ENCODE measurements at regions not wholly inside any gene's neighbourhood (a gene's known extent, or its start where the extent isn't known, plus 50 kb on each side); places are given as distances from the start of the nearest gene placed in this dataset.
"Not testable (repeated sequence)": the region's sequence is repeated elsewhere in the genome, so short reads cannot be mapped to it uniquely, and the experiment has no call there.

- H3K4me1 Mint-ChIP-seq; CTCF ChIA-PET; H3K27me3 Mint-ChIP-seq; DNase-seq; H3K27ac Mint-ChIP-seq; H3K27ac ChIP-seq (ENCODE audit: low read depth, low read length); H3K27me3 ChIP-seq (ENCODE audit: control insufficient read depth in 2 of 2, insufficient read depth in 2 of 2, low read length in 2 of 2); H3K9me3 ChIP-seq (ENCODE audit: control insufficient read depth in 2 of 3, low read length in 3 of 3); H3K4me3 Mint-ChIP-seq; H3K4me1 ChIP-seq (ENCODE audit: control insufficient read depth in 2 of 2, insufficient read depth in 2 of 2, low read length in 2 of 2); H3K4me3 ChIP-seq (ENCODE audit: low read length); ATAC-seq; H3K36me3 Mint-ChIP-seq; POLR2A ChIA-PET; intact Hi-C loops (cut with micrococcal nuclease); H3K36me3 ChIP-seq (ENCODE audit: control insufficient read depth in 2 of 3, insufficient read depth in 3 of 3, low read length in 3 of 3): not testable (repeated sequence)
- H3K9me3 Mint-ChIP-seq: peaks cover 0 to 20% (median 12%) of the 10 kb centered on the region in 11 donors
Measured at GRCh38 chr5:164327166-164327565, 821.7 kb downstream of the MAT2B start.

DNA sequence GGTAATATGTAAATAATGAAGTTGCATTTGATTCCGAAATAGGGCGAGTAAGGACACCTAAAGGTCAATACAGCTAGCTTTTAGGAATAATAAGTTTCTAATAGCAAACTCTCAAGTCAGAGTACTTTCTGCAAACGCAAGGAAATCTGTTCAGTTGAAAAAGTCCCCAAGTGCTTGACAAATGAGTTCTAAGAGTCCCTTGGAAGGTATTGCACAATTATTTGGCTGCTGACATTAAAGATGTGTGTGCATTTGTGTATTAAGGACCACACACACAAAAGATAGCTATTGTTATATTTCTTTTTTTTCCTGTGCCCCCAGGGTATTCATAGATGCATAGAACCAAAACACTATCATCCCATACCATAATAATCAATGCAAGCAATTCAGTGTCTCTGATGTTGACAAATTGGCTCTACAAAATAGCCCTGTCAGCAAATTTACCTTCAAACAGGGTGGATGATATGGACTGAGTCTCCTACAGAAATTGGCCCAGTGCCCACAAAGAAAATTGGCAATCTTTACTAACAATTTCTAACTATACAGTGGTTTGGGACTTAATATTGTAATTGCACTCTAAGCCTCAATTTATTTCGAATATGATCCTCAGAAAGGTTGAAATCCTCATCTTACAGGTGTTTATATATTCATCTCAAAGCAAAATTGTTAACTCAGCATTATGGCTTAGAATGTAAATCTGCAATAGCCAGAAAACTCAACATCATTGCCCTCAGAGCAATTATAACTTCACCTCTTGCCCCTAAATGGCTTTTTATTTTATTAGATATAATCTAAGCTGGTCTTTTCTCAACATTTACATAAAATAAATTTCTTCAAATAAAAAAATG is 827.2 kb downstream of the MAT2B start:
- Mint-ChIP-seq H3K27ac (no peak overlapping the region), H3K36me3 (peaks cover 0 to 4% (median 0%) of the 10 kb centered on the region in 5 donors), H3K4me1 (no peaks in the 10 kb centered on the region), H3K27me3 (no peaks in the 10 kb centered on the region), H3K9me3 (peaks cover 0 to 9% (median 5%) of the 10 kb centered on the region in 11 donors), H3K4me3 (no peak overlapping the region)
- no peak for ATAC-seq
- H3K27me3 ChIP-seq (ENCODE audit: control insufficient read depth in 2 of 2, insufficient read depth in 2 of 2, low read length in 2 of 2): no peaks in the 10 kb centered on the region
- ChIA-PET POLR2A (no interaction called here), CTCF (no interaction called here)
- no peak for DNase-seq
- H3K36me3 ChIP-seq (ENCODE audit: control insufficient read depth in 2 of 3, insufficient read depth in 3 of 3, low read length in 3 of 3): no peaks in the 10 kb centered on the region
- no peaks in the 10 kb centered on the region for H3K4me1 ChIP-seq (ENCODE audit: control insufficient read depth in 2 of 2, insufficient read depth in 2 of 2, low read length in 2 of 2)
- intact Hi-C loops (cut with micrococcal nuclease): no loop called here
- H3K27ac ChIP-seq (ENCODE audit: low read depth, low read length): no peak overlapping the region
- no peak overlapping the region for H3K4me3 ChIP-seq (ENCODE audit: low read length)
- H3K9me3 ChIP-seq (ENCODE audit: control insufficient read depth in 2 of 3, low read length in 3 of 3): no peaks in the 10 kb centered on the region

DNA sequence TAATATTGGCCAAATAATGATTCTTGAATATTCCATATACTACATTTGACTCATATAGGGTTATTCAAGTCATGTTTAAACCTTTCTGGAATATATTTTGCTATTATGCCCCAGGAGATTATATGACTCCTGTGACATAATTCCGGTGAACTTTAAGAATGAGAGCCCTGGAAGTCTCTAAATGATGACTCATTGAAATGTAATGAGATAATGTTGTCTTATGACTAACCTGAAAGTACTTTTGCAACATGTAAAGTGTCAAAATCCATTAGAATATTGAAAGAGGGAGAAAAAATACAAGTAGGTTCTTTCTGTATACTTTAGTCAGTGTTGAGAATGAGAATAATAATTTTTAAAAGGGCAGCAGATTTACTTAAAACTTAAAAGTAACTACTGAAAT is 830.4 kb downstream of the MAT2B start:
- no peaks in the 10 kb centered on the region for H3K4me1 Mint-ChIP-seq
- intact Hi-C loops (cut with micrococcal nuclease): no loop called here
- no peak overlapping the region for H3K27ac Mint-ChIP-seq
- POLR2A ChIA-PET: no interaction called here
- H3K4me3 ChIP-seq (ENCODE audit: low read length): no peak overlapping the region
- H3K4me3 Mint-ChIP-seq: no peak overlapping the region
- DNase-seq: no peak
- H3K27ac ChIP-seq (ENCODE audit: low read depth, low read length): no peak overlapping the region
- no peak for ATAC-seq
- no peaks in the 10 kb centered on the region for H3K27me3 ChIP-seq (ENCODE audit: control insufficient read depth in 2 of 2, insufficient read depth in 2 of 2, low read length in 2 of 2)
- H3K9me3 ChIP-seq (ENCODE audit: control insufficient read depth in 2 of 3, low read length in 3 of 3): no peaks in the 10 kb centered on the region
- H3K36me3 ChIP-seq (ENCODE audit: control insufficient read depth in 2 of 3, insufficient read depth in 3 of 3, low read length in 3 of 3): no peaks in the 10 kb centered on the region
- no peaks in the 10 kb centered on the region for H3K4me1 ChIP-seq (ENCODE audit: control insufficient read depth in 2 of 2, insufficient read depth in 2 of 2, low read length in 2 of 2)
- CTCF ChIA-PET: no interaction called here
- H3K27me3 Mint-ChIP-seq: no peaks in the 10 kb centered on the region
- H3K9me3 Mint-ChIP-seq: peaks cover 0 to 8% (median 5%) of the 10 kb centered on the region in 11 donors
- peaks cover 0 to 4% (median 0%) of the 10 kb centered on the region in 5 donors for H3K36me3 Mint-ChIP-seq

DNA sequence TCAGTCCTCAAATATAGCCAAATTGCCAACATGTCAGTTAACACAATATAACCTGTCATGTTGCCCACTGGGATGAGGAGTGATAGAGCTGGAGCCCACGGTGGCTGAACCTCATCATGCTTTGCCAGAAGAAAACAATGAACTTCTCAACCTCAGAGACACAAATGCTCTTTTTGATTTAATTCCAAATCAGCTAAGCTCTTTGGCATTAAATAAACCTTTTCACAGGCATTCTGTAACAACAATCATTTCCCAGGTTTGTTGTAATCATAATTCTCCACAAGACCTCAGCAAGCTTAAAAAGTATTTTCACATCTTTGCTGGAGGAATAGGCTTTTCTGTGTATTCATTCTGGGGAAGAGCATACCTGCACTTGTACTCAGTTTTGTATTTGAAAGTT is 830.9 kb downstream of the MAT2B start:
- H3K9me3 Mint-ChIP-seq: peaks cover 0 to 8% (median 5%) of the 10 kb centered on the region in 11 donors
- CTCF ChIA-PET: no interaction called here

GRCh38 chr5:164336906-164337305 is 831.5 kb downstream of the MAT2B start:
- no peak overlapping the region for H3K27ac Mint-ChIP-seq

More for the DNA sequence above, 830.9 kb downstream of the MAT2B start:
- H3K4me3 Mint-ChIP-seq: no peak overlapping the region
- H3K27me3 Mint-ChIP-seq: no peaks in the 10 kb centered on the region
- H3K36me3 ChIP-seq (ENCODE audit: control insufficient read depth in 2 of 3, insufficient read depth in 3 of 3, low read length in 3 of 3): no peaks in the 10 kb centered on the region
- intact Hi-C loops (cut with micrococcal nuclease): no loop called here
- no peaks in the 10 kb centered on the region for H3K4me1 Mint-ChIP-seq
- no peaks in the 10 kb centered on the region for H3K4me1 ChIP-seq (ENCODE audit: control insufficient read depth in 2 of 2, insufficient read depth in 2 of 2, low read length in 2 of 2)
- no peak for ATAC-seq
- peaks cover 0 to 4% (median 0%) of the 10 kb centered on the region in 5 donors for H3K36me3 Mint-ChIP-seq
- no peak overlapping the region for H3K4me3 ChIP-seq (ENCODE audit: low read length)
- H3K27me3 ChIP-seq (ENCODE audit: control insufficient read depth in 2 of 2, insufficient read depth in 2 of 2, low read length in 2 of 2): no peaks in the 10 kb centered on the region
- no peak for DNase-seq
- POLR2A ChIA-PET: no interaction called here
- no peak overlapping the region for H3K27ac Mint-ChIP-seq
- H3K9me3 ChIP-seq (ENCODE audit: control insufficient read depth in 2 of 3, low read length in 3 of 3): no peaks in the 10 kb centered on the region
- H3K27ac ChIP-seq (ENCODE audit: low read depth, low read length): no peak overlapping the region

DNA sequence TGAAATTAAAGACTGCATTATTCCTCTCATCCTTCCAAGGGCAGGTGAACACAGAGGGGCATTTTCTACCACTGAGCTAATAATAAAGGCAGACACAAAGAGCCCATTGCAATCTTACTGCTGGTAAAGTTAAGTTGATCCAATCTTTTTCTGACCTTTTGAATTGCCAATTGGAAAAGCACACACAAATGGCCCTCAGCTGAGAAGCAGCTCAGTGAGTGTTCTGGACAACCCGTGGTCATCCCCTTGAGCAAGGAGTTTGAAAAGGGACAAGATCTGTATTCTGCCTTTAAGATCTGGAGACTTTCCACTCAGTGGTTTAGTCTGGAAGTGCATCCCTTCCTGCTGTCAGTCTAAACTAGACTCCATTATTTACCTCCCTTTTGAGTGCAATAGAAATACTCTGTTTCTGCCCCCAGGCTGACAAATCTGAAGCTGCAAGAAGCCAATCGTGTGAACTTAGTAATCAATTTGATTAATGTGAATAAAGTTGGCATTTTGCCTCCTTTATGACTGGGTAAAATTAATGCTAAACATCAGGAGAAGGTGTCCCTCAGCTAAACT is 835.7 kb downstream of the MAT2B start:
- POLR2A ChIA-PET: no interaction called here
- no peak overlapping the region for H3K27ac Mint-ChIP-seq

More at GRCh38 chr5:164336906-164337305, 831.5 kb downstream of the MAT2B start:
- no peak overlapping the region for H3K27ac ChIP-seq (ENCODE audit: low read depth, low read length)
- H3K4me3 ChIP-seq (ENCODE audit: low read length): no peak overlapping the region
- H3K27me3 ChIP-seq (ENCODE audit: control insufficient read depth in 2 of 2, insufficient read depth in 2 of 2, low read length in 2 of 2): no peaks in the 10 kb centered on the region
- H3K4me1 Mint-ChIP-seq: no peaks in the 10 kb centered on the region
- DNase-seq (no peak), ATAC-seq (no peak)
- intact Hi-C loops (cut with micrococcal nuclease): no loop called here
- H3K4me1 ChIP-seq (ENCODE audit: control insufficient read depth in 2 of 2, insufficient read depth in 2 of 2, low read length in 2 of 2): no peaks in the 10 kb centered on the region
- CTCF ChIA-PET: no interaction called here
- peaks cover 0 to 4% (median 0%) of the 10 kb centered on the region in 5 donors for H3K36me3 Mint-ChIP-seq
- no peak overlapping the region for H3K4me3 Mint-ChIP-seq
- no peaks in the 10 kb centered on the region for H3K9me3 ChIP-seq (ENCODE audit: control insufficient read depth in 2 of 3, low read length in 3 of 3)
- H3K36me3 ChIP-seq (ENCODE audit: control insufficient read depth in 2 of 3, insufficient read depth in 3 of 3, low read length in 3 of 3): no peaks in the 10 kb centered on the region
- peaks cover 0 to 8% (median 5%) of the 10 kb centered on the region in 11 donors for H3K9me3 Mint-ChIP-seq
- no peaks in the 10 kb centered on the region for H3K27me3 Mint-ChIP-seq
- POLR2A ChIA-PET: no interaction called here

More for the DNA sequence above, 835.7 kb downstream of the MAT2B start:
- Mint-ChIP-seq H3K9me3 (peaks cover 0 to 6% (median 3%) of the 10 kb centered on the region in 11 donors), H3K36me3 (peaks cover 0 to 4% (median 0%) of the 10 kb centered on the region in 5 donors), H3K27me3 (no peaks in the 10 kb centered on the region), H3K4me1 (no peaks in the 10 kb centered on the region), H3K4me3 (no peak overlapping the region)
- no peak for DNase-seq
- H3K36me3 ChIP-seq (ENCODE audit: control insufficient read depth in 2 of 3, insufficient read depth in 3 of 3, low read length in 3 of 3): no peaks in the 10 kb centered on the region
- H3K27ac ChIP-seq (ENCODE audit: low read depth, low read length): no peak overlapping the region
- ATAC-seq: no peak
- no peak overlapping the region for H3K4me3 ChIP-seq (ENCODE audit: low read length)
- no peaks in the 10 kb centered on the region for H3K9me3 ChIP-seq (ENCODE audit: control insufficient read depth in 2 of 3, low read length in 3 of 3)
- intact Hi-C loops (cut with micrococcal nuclease): no loop called here
- H3K27me3 ChIP-seq (ENCODE audit: control insufficient read depth in 2 of 2, insufficient read depth in 2 of 2, low read length in 2 of 2): no peaks in the 10 kb centered on the region
- no peaks in the 10 kb centered on the region for H3K4me1 ChIP-seq (ENCODE audit: control insufficient read depth in 2 of 2, insufficient read depth in 2 of 2, low read length in 2 of 2)
- CTCF ChIA-PET: no interaction called here

All from naive thymus-derived CD4-positive, alpha-beta T cell (primary cell).